Uterus (tissue), 2 donors: ENCODE measurements at regions not wholly inside any gene's neighbourhood (a gene's known extent, or its start where the extent isn't known, plus 50 kb on each side); places are given as distances from the start of the nearest gene placed in this dataset.

ENCODE experiments used
- POLR2A ChIP-seq, 2 donors: fragments of 450-650 bp; IDR thresholded peaks; one replicate each; pipeline ENCODE4 v1.6.1; 2016; ENCODE audit warnings: antibody characterized with exemption in 2 of 2, mild to moderate bottlenecking in 1 of 2, moderate library complexity in 1 of 2
- TF ChIP-seq, protein P1 (sequence below), 4 experiments: fragments of 200-600 bp in 2 of 4; fragments of 450-650 bp in 2 of 4; sonication (generic) in 2 of 4; IDR thresholded peaks; one replicate each; pipeline ENCODE4 v1.5.1; 2016 to 2019; ENCODE audit warnings: antibody characterized with exemption in 4 of 4, mild to moderate bottlenecking in 2 of 4, moderate library complexity in 1 of 4

DNA sequence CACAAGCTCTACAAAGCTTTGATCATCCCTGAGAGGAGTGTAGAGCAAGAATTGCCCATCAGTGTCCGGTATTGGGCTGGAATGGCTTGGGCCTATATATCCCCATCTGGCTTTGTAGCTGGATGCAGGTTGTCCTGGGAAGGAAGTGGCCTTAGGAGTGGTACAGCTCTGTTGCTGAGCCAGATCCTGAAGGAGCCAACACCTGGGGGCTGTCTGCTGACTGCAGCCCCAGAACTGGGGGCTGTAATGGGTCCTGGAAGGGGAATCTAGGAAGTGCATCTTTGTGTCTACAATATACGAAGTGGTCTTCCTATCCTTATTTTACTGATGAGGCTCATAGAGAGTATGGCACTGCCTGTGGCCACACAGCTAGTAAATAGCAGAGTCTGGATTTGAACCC, 145.9 kb downstream of the CDC5L start:
- TF ChIP-seq, protein P1, sequence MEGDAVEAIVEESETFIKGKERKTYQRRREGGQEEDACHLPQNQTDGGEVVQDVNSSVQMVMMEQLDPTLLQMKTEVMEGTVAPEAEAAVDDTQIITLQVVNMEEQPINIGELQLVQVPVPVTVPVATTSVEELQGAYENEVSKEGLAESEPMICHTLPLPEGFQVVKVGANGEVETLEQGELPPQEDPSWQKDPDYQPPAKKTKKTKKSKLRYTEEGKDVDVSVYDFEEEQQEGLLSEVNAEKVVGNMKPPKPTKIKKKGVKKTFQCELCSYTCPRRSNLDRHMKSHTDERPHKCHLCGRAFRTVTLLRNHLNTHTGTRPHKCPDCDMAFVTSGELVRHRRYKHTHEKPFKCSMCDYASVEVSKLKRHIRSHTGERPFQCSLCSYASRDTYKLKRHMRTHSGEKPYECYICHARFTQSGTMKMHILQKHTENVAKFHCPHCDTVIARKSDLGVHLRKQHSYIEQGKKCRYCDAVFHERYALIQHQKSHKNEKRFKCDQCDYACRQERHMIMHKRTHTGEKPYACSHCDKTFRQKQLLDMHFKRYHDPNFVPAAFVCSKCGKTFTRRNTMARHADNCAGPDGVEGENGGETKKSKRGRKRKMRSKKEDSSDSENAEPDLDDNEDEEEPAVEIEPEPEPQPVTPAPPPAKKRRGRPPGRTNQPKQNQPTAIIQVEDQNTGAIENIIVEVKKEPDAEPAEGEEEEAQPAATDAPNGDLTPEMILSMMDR (IDR thresholded peaks at IDR 0.05): no peak
- TF ChIP-seq POLR2A (IDR thresholded peaks at IDR 0.05): no peak
